ENCODE measurements at regions not wholly inside any gene's neighbourhood (a gene's known extent, or its start where the extent isn't known, plus 50 kb on each side); places are given as distances from the start of the nearest gene placed in this dataset.

- DNase-seq (ENCODE audit: low read depth, low spot score) = no peak
These were observed 431.1 kb upstream of the ZEB2 start for GRCh38 chr2:144950899-144951560.

GRCh38 chr2:144948205-144948855, 428.4 kb upstream of the ZEB2 start:
- no peak for DNase-seq (ENCODE audit: low read depth, low spot score)

GRCh38 chr2:144947709-144948037, 427.8 kb upstream of the ZEB2 start:
- no peak for DNase-seq (ENCODE audit: low read depth, low spot score)

DNA sequence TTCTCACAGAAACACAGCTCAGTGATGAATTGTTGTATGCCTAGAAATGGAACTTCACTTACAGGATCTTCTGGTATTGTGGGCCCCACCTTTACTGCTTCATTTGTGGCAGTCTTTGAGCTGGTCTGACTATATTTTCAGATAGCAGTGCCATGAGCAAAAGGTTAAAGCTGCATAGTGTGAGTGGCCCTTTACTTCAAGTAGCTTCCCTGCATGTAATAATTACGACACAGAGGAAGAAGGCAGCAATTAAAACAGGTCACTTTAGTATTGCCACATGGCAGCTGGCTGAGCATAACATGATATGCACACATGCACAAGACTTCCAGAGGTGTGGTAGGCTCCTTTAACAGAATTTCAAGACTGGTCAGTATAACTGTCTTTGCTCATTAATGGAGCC, 426.3 kb upstream of the ZEB2 start:
- DNase-seq (ENCODE audit: low read depth, low spot score) = no peak

DNA sequence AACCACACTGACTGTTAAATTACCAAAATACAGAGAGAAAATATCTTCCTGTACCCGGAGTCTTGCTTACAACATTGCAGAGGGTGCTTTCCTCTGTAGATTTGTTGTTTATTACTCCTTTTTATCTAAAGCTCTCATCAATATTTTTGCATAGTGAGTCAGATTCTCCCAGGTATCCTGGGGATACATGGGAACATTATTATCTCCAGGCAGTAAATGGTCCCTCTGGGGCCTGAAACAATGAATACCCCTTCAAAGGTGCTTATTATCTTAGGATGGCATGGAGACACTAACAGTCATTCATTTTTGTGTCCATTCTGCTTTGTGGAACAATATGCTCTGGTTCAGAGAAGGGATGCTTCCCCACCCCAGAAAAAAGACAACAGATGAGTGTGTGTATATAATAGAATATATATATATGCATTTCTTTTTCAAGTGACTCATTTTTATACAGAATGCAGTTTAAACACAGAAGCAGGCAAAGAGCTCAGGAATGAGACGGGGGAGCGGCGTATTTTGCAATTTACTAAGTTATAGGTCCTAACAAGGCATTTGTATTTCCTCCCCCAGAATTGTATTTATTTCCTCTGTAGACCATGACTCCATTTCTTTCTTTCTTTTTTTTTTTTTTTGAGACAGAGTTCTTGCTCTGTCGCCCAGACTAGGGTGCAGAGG, 424.8 kb upstream of the ZEB2 start:
- DNase-seq (ENCODE audit: low read depth, low spot score) = no peak

- no peak for DNase-seq (ENCODE audit: low read depth, low spot score)
These were observed 424.1 kb upstream of the ZEB2 start for GRCh38 chr2:144943986-144944385.

GRCh38 chr2:144943293-144943941, 423.5 kb upstream of the ZEB2 start:
- DNase-seq (ENCODE audit: low read depth, low spot score) = no peak

DNA sequence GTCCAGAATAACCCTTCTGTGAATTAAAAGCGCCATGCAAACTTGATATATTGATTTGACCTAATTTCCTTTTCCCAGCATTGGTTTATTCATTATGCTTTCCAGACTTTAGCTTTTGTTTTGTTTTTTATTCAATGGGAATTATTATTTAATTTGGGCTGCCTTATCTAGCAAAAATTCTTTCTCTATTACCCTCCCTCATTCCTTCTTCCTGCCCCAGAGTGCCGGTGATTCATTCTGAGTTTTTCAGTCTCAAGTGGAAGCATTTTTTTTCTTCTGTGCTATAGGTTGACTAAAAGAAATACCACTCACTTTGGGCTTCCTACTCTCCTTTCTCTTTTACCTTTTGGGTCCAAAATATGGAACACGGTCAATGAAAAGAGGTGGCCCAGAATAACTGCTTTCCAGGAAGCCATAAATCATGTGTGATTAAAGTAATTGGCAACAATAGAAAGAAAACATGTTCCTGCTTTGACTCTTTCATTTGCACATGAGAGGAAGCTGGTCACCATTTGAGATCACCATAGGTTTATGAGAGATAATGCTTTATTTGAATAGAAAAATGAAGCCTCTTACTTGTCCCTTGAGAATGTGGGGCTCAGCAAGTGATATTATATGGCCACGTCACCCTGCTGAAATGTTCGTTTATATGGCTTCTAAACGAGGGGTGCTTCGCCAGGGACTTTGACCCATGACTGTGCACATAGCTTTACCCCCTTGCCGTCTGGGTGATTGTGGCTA, 422.8 kb upstream of the ZEB2 start:
- DNase-seq (ENCODE audit: low read depth, low spot score) = no peak

- DNase-seq (ENCODE audit: low read depth, low spot score) = no peak
These were observed 422.0 kb upstream of the ZEB2 start for GRCh38 chr2:144941743-144942488.

DNA sequence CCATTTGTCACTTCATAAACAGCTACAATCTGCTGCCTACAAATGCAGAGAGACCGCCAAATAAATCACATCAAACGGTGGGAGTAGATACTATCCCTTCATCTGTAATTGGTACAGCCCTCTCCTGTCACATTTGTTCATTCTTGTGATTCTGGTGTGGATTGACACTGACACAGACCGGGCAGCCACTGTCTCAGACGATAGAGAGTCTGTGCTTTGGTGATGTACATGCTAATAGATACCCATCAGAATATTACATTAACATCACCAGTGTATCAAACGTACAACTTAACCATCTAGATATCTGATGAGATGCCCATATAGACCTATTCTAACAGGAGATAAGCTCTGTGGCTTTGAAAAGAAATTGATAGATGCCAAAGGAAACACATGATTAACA, 419.7 kb upstream of the ZEB2 start:
- no peak for DNase-seq (ENCODE audit: low read depth, low spot score)

DNA sequence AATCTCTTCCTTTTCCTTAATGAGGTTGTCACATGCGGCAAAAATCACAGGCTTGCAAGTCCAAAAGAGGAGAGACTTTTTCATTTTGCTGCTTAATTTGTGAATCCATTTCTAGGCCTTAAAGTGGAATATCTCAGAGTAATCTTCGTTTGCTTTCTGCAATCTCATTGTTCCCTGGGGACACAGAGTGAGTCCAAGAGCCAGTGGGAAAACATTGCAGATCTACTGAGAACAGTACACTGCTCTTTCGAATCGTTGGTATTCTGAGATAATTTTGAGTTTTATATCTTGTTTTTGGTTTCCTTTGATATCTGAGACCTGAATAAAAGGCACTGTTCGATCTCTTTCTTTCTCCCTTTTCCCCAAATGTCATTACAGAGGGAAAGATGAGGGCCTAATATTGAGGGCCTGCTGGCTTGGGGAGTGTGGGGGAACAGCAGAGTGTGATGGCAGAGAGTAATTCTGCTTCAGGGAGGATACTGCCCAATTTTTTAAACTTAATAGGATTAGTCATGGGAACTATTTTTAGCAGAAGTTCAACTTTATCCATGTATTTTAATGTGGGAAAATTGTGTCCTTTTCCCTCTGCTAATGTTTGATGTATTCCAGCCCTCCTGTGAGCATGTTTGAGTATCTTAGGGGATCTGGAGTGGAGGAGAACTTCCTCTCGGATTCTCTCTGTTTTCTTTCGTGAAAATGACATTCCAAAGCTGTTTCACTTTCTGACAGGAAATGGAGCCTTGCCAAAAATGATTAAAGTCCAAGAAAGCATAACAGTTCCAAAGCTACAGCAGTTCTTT, 418.2 kb upstream of the ZEB2 start:
- DNase-seq (ENCODE audit: low read depth, low spot score) = no peak

- no peak for DNase-seq (ENCODE audit: low read depth, low spot score)
These were observed 417.1 kb upstream of the ZEB2 start for GRCh38 chr2:144937066-144937465.

DNA sequence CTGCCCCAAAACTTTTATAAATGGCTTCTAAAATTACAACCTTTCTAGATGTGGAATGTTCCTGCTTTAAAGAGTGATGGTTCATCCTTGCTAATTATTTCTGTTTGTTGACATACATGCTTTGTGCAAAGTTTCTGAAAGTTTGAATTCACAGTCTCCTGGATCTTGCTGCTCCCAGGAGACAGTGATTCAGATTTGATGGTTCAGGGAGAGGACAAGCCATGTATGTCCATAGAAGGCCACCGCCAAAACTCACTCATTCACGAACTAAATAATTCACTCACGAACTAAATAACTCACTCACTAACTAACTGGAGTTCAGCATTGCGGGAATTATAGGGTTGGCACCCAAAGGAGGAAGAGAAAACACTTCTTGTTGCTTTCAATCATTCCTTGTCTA, 416.5 kb upstream of the ZEB2 start:
- DNase-seq (ENCODE audit: low read depth, low spot score) = no peak

GRCh38 chr2:144935736-144936135, 415.8 kb upstream of the ZEB2 start:
- DNase-seq (ENCODE audit: low read depth, low spot score) = no peak

GRCh38 chr2:144935191-144935590, 415.3 kb upstream of the ZEB2 start:
- no peak for DNase-seq (ENCODE audit: low read depth, low spot score)

- DNase-seq (ENCODE audit: low read depth, low spot score) = no peak
These were observed 412.0 kb upstream of the ZEB2 start for GRCh38 chr2:144931960-144932359.

DNA sequence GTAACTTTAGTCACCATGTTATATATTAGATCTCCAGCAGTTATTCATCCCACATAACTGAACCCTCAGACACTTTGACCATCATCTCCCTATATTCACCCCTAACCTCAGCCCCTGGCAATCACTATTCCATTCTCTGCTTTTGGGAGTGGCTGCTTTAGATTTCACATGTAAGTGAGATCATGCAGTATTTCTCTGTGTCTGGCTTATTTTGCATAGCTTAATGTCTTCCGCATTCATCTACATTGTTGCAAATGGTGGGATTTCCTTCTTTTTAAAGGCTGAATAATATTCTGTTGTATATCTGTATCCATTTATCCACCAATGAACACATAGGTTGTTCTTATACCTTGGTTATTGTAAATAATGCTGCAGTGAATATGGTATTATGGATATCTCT, 411.6 kb upstream of the ZEB2 start:
- DNase-seq (ENCODE audit: low read depth, low spot score) = no peak

- no peak for DNase-seq (ENCODE audit: low read depth, low spot score)
These were observed 407.5 kb upstream of the ZEB2 start for GRCh38 chr2:144927429-144927828.

DNA sequence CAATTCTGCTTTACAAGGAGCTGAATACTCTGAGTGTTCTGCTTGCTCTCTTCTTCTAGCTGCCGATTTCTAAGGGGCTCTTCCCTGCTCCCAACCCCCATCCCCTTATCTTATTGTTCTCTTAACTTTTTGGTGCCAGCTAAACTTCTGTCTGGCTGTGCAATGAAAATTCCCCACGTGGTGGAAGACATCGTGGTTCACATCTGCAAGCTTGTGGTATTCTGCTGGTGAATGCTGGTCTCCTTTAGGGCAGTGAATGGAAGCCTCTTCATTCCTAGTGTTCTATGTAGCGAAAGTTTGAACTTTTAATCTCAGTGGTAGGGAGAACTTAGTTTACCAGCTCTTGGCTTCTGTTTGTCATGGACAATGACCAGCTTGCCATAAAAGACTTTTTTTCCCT, 406.0 kb upstream of the ZEB2 start:
- DNase-seq (ENCODE audit: low read depth, low spot score) = no peak

DNA sequence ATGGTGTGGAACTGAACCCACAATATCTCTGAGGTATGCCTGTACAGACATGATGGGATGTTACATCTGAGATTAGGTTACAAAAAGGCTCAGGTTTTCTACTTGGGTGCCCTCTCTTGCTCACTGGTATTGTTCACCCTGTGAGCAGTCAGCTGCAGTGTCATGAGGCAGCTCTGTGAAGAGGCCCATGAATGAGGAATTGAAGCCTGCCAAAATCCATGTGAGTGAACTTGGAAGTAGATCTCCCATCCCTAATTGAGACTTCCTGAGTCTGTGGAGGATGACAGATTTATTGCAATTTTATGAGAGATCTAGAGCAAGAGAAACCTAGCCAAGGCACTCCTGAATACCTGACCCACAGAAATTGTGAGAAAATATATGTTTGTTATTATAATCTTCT, 404.9 kb upstream of the ZEB2 start:
- DNase-seq (ENCODE audit: low read depth, low spot score) = no peak

- no peak for DNase-seq (ENCODE audit: low read depth, low spot score)
These were observed 402.6 kb upstream of the ZEB2 start for GRCh38 chr2:144922519-144922918.

Data from activated CD4-positive, CD25-positive, alpha-beta regulatory T cell treated with anti-CD3 and anti-CD28 coated beads, Interleukin-2, amount 50 U/mL, for 16 hours (primary cell).